GM23338 (cell line): ENCODE measurements at regions not wholly inside any gene's neighbourhood (a gene's known extent, or its start where the extent isn't known, plus 50 kb on each side); places are given as distances from the start of the nearest gene placed in this dataset.

ENCODE experiments used
- CREB1 ChIP-seq: fragments of 250-450 bp; sonication (Bioruptor Pico); IDR thresholded peaks from 2 replicates; pipeline ENCODE4 v1.5.0; 2020; ENCODE audit warnings: low read depth, mild to moderate bottlenecking, moderate library complexity
- CTCF ChIP-seq, 2 experiments: fragments of 200-600 bp in 1 of 2; sonication (generic) in 1 of 2; conservative IDR thresholded peaks; 2 replicates each; pipeline versions ENCODE4 v1.5.1 to v1.6.1; 2016 to 2017; ENCODE audit warnings: antibody characterized with exemption in 2 of 2, low read depth in 2 of 2, mild to moderate bottlenecking in 2 of 2, moderate library complexity in 1 of 2
- ETS1 ChIP-seq: IDR thresholded peaks from 2 replicates; pipeline ENCODE4 v1.6.1; 2016; ENCODE audit warnings: antibody characterized with exemption
- EZH2 ChIP-seq: fragments of 200-600 bp; sonication (generic); IDR thresholded peaks from one replicate; pipeline ENCODE4 v1.8.0; 2017; ENCODE audit warnings: antibody characterized with exemption, mild to moderate bottlenecking, low read depth; ENCODE audit not compliant: unreplicated experiment
- POLR2AphosphoS5 ChIP-seq: IDR thresholded peaks from 2 replicates; pipeline ENCODE4 v1.6.1; 2016; ENCODE audit warnings: antibody characterized with exemption, low read depth
- ZNF114 ChIP-seq: fragments of 250-450 bp; sonication (Bioruptor Pico); IDR thresholded peaks from 2 replicates; pipeline ENCODE4 v1.5.0; 2020; ENCODE audit warnings: mild to moderate bottlenecking, moderate library complexity

GRCh38 chr5:147168578-147169327, 66.1 kb upstream of the STK32A start:
- TF ChIP-seq CTCF (conservative IDR thresholded peaks at IDR 0.05; ENCODE audit: low read depth in 2 of 2) (no peak), POLR2AphosphoS5 (no peak), EZH2 (no peak), ZNF114 (no peak), ETS1 (no peak), CREB1 (CRISPR knock-in tag) (no peak)
